Activated T-cell treated with anti-CD3 and anti-CD28 coated beads, Interleukin-2, amount 50 U/mL, for 72 hours (primary cell): ENCODE measurements at regions not wholly inside any gene's neighbourhood (a gene's known extent, or its start where the extent isn't known, plus 50 kb on each side); places are given as distances from the start of the nearest gene placed in this dataset.
"Not testable (repeated sequence)": the region's sequence is repeated elsewhere in the genome, so short reads cannot be mapped to it uniquely, and the experiment has no call there.

ENCODE experiments used
- ATAC-seq, 2 donors: fragments of 150-1000 bp; cut with Tn5 transposase; replicated peaks in 1 of 2; 2 replicates each; pipeline ENCODE4 v1.10.0; 2021; ENCODE audit warnings: moderate library complexity in 2 of 2, mild to moderate bottlenecking in 1 of 2
- DNase-seq, 2 donors: peaks; one replicate each; pipeline ENCODE4 v3.0.0; 2021 to 2022; ENCODE audit warnings: mixed read lengths in 1 of 2
- H3K27ac Mint-ChIP-seq: one replicate; pipeline ENCODE4 v1.8.0; 2022; ENCODE audit warnings: mild to moderate bottlenecking, moderate library complexity, mixed read lengths
- H3K27me3 Mint-ChIP-seq: one replicate; pipeline ENCODE4 v1.8.0; 2022; ENCODE audit warnings: low read depth, mixed read lengths
- H3K36me3 Mint-ChIP-seq, 2 donors: one replicate each; pipeline ENCODE4 v1.8.0; 2022; ENCODE audit warnings: mixed read lengths in 2 of 2, mild to moderate bottlenecking in 1 of 2; ENCODE audit not compliant: insufficient read depth in 2 of 2
- H3K4me1 Mint-ChIP-seq: one replicate; pipeline ENCODE4 v1.8.0; 2022; ENCODE audit warnings: low read depth, mixed read lengths
- H3K4me3 Mint-ChIP-seq, 2 donors: one replicate each; pipeline ENCODE4 v1.8.0; 2022; ENCODE audit warnings: mild to moderate bottlenecking in 2 of 2, mixed read lengths in 2 of 2, moderate library complexity in 2 of 2
- H3K9me3 Mint-ChIP-seq, 2 donors: one replicate each; pipeline ENCODE4 v1.8.0; 2022; ENCODE audit warnings: mixed read lengths in 2 of 2

GRCh38 chr2:208726242-208726641, 319.6 kb downstream of the PTH2R start:
- ATAC-seq, result no peak
- Mint-ChIP-seq H3K4me3 (no peak overlapping the region), H3K36me3 (no peaks in the 10 kb centered on the region), H3K27me3 (no peaks in the 10 kb centered on the region), H3K9me3 (no peaks in the 10 kb centered on the region), H3K27ac (no peak overlapping the region), H3K4me1 (no peaks in the 10 kb centered on the region)
- no peak for DNase-seq

GRCh38 chr2:208751663-208752415, 345.2 kb downstream of the PTH2R start:
- H3K9me3 Mint-ChIP-seq, result peaks cover 6 to 13% of the 10 kb centered on the region in 2 donors
- DNase-seq, H3K36me3 Mint-ChIP-seq, H3K27ac Mint-ChIP-seq, H3K27me3 Mint-ChIP-seq, H3K4me1 Mint-ChIP-seq, ATAC-seq, H3K4me3 Mint-ChIP-seq: not testable (repeated sequence)

GRCh38 chr2:208757364-208757763, 350.8 kb downstream of the PTH2R start:
- no peaks in the 10 kb centered on the region for H3K27me3 Mint-ChIP-seq
- no peak for ATAC-seq
- H3K27ac Mint-ChIP-seq, result no peak overlapping the region
- DNase-seq, result no peak
- H3K4me1 Mint-ChIP-seq, result no peaks in the 10 kb centered on the region
- peaks cover 7 to 13% of the 10 kb centered on the region in 2 donors for H3K9me3 Mint-ChIP-seq
- no peak overlapping the region for H3K4me3 Mint-ChIP-seq
- H3K36me3 Mint-ChIP-seq, result peaks cover 0 to 7% of the 10 kb centered on the region in 2 donors

- H3K4me3 Mint-ChIP-seq, H3K36me3 Mint-ChIP-seq, ATAC-seq, H3K4me1 Mint-ChIP-seq, DNase-seq, H3K27me3 Mint-ChIP-seq, H3K27ac Mint-ChIP-seq, H3K9me3 Mint-ChIP-seq: not testable (repeated sequence)
Measured at GRCh38 chr2:208773074-208773473, 366.5 kb downstream of the PTH2R start.

- Mint-ChIP-seq H3K27ac (no peak overlapping the region), H3K27me3 (no peaks in the 10 kb centered on the region), H3K36me3 (no peaks in the 10 kb centered on the region), H3K4me1 (no peaks in the 10 kb centered on the region), H3K4me3 (no peak overlapping the region), H3K9me3 (peaks cover 5 to 11% of the 10 kb centered on the region in 2 donors)
- DNase-seq (no peak), ATAC-seq (no peak)
Measured at GRCh38 chr2:208781166-208781565, 374.6 kb downstream of the PTH2R start.

- no peaks in the 10 kb centered on the region for H3K36me3 Mint-ChIP-seq
- ATAC-seq (no peak), DNase-seq (no peak)
- H3K4me3 Mint-ChIP-seq, result no peak overlapping the region
- H3K27me3 Mint-ChIP-seq, result no peaks in the 10 kb centered on the region
- H3K27ac Mint-ChIP-seq, result no peak overlapping the region
- peaks cover 2 to 6% of the 10 kb centered on the region in 2 donors for H3K9me3 Mint-ChIP-seq
- no peaks in the 10 kb centered on the region for H3K4me1 Mint-ChIP-seq
Measured at GRCh38 chr2:208782097-208782496, 375.5 kb downstream of the PTH2R start.

- peaks cover 3 to 4% of the 10 kb centered on the region in 2 donors for H3K9me3 Mint-ChIP-seq
- H3K27me3 Mint-ChIP-seq, result no peaks in the 10 kb centered on the region
- DNase-seq, result no peak
- H3K4me1 Mint-ChIP-seq, result no peaks in the 10 kb centered on the region
- H3K4me3 Mint-ChIP-seq, result no peak overlapping the region
- no peak overlapping the region for H3K27ac Mint-ChIP-seq
- ATAC-seq, result no peak
- H3K36me3 Mint-ChIP-seq, result no peaks in the 10 kb centered on the region
Measured at GRCh38 chr2:208783184-208783583, 376.6 kb downstream of the PTH2R start.

GRCh38 chr2:208784774-208785173, 378.2 kb downstream of the PTH2R start:
- not testable (repeated sequence) for H3K36me3 Mint-ChIP-seq, H3K27me3 Mint-ChIP-seq, H3K27ac Mint-ChIP-seq, H3K4me1 Mint-ChIP-seq, H3K9me3 Mint-ChIP-seq, ATAC-seq, H3K4me3 Mint-ChIP-seq, DNase-seq

- H3K4me3 Mint-ChIP-seq, result no peak overlapping the region
- peaks cover 3 to 4% of the 10 kb centered on the region in 2 donors for H3K9me3 Mint-ChIP-seq
- no peak overlapping the region for H3K27ac Mint-ChIP-seq
- no peaks in the 10 kb centered on the region for H3K4me1 Mint-ChIP-seq
- no peaks in the 10 kb centered on the region for H3K27me3 Mint-ChIP-seq
- no peak for ATAC-seq
- DNase-seq, result no peak
- no peaks in the 10 kb centered on the region for H3K36me3 Mint-ChIP-seq
Measured at GRCh38 chr2:208791257-208791656, 384.7 kb downstream of the PTH2R start.

- ATAC-seq, result no peak
- peaks cover 0 to 4% of the 10 kb centered on the region in 2 donors for H3K9me3 Mint-ChIP-seq
- no peaks in the 10 kb centered on the region for H3K36me3 Mint-ChIP-seq
- H3K27ac Mint-ChIP-seq, result no peak overlapping the region
- no peak overlapping the region for H3K4me3 Mint-ChIP-seq
- no peaks in the 10 kb centered on the region for H3K27me3 Mint-ChIP-seq
- H3K4me1 Mint-ChIP-seq, result no peaks in the 10 kb centered on the region
- no peak for DNase-seq
Measured at GRCh38 chr2:208792766-208793165, 386.2 kb downstream of the PTH2R start.

- ATAC-seq (no peak), DNase-seq (no peak)
- H3K9me3 Mint-ChIP-seq, result peaks cover 0 to 4% of the 10 kb centered on the region in 2 donors
- no peaks in the 10 kb centered on the region for H3K36me3 Mint-ChIP-seq
- H3K27me3 Mint-ChIP-seq, result no peaks in the 10 kb centered on the region
- H3K4me1 Mint-ChIP-seq, result no peaks in the 10 kb centered on the region
- H3K4me3 Mint-ChIP-seq, result no peak overlapping the region
- no peak overlapping the region for H3K27ac Mint-ChIP-seq
Measured at GRCh38 chr2:208793434-208793833, 386.8 kb downstream of the PTH2R start.

- Mint-ChIP-seq H3K27me3 (no peaks in the 10 kb centered on the region), H3K4me3 (no peak overlapping the region), H3K27ac (no peak overlapping the region), H3K4me1 (no peaks in the 10 kb centered on the region), H3K9me3 (peaks cover 0 to 4% of the 10 kb centered on the region in 2 donors), H3K36me3 (no peaks in the 10 kb centered on the region)
- DNase-seq (no peak), ATAC-seq (no peak)
Measured at GRCh38 chr2:208794288-208794975, 387.8 kb downstream of the PTH2R start.

GRCh38 chr2:208798698-208799097, 392.1 kb downstream of the PTH2R start:
- DNase-seq (no peak), ATAC-seq (no peak)
- Mint-ChIP-seq H3K4me1 (no peaks in the 10 kb centered on the region), H3K27ac (no peak overlapping the region), H3K4me3 (no peak overlapping the region), H3K27me3 (no peaks in the 10 kb centered on the region), H3K9me3 (peaks cover 6 to 14% of the 10 kb centered on the region in 2 donors), H3K36me3 (no peaks in the 10 kb centered on the region)
